Adipocyte (in vitro differentiated cells): ENCODE measurements at regions not wholly inside any gene's neighbourhood (a gene's known extent, or its start where the extent isn't known, plus 50 kb on each side); places are given as distances from the start of the nearest gene placed in this dataset.

Source experiments
- DNase-seq: peaks from one replicate; pipeline ENCODE4 v3.0.0-alpha.2; 2015; ENCODE audit warnings: low read depth
- H3K27me3 ChIP-seq: replicated peaks from 2 replicates; pipeline ENCODE4 v1.7.0; 2013; ENCODE audit warnings: mild to moderate bottlenecking, low read length, moderate library complexity; ENCODE audit not compliant: control insufficient read depth, insufficient read depth
- H3K36me3 ChIP-seq: 2 replicates; pipeline ENCODE4 v1.7.0; 2013; ENCODE audit warnings: low read length, mild to moderate bottlenecking, moderate library complexity; ENCODE audit not compliant: control insufficient read depth, insufficient read depth, severe bottlenecking
- H3K4me1 ChIP-seq: 2 replicates; pipeline ENCODE4 v1.7.0; 2013; ENCODE audit warnings: mild to moderate bottlenecking, low read length, moderate library complexity; ENCODE audit not compliant: control insufficient read depth, insufficient read depth
- H3K4me3 ChIP-seq: 2 replicates; pipeline ENCODE4 v1.7.0; 2013; ENCODE audit warnings: mild to moderate bottlenecking, low read length, moderate library complexity
- H3K9ac ChIP-seq: 2 replicates; pipeline ENCODE4 v1.7.0; 2013; ENCODE audit warnings: mild to moderate bottlenecking, low read length, moderate library complexity
- H3K9me3 ChIP-seq: 2 replicates; pipeline ENCODE4 v1.7.0; 2013; ENCODE audit warnings: mild to moderate bottlenecking, low read length, moderate library complexity; ENCODE audit not compliant: control insufficient read depth

- DNase-seq, result no peak
- Histone ChIP-seq H3K4me3 (no peak overlapping the region), H3K36me3 (no peaks in the 10 kb centered on the region), H3K27me3 (peaks cover 8% of the 10 kb centered on the region), H3K4me1 (no peaks in the 10 kb centered on the region), H3K9ac (no peak overlapping the region), H3K9me3 (no peaks in the 10 kb centered on the region)
These were observed 152.7 kb upstream of the TBCA start for GRCh38 chr5:77928776-77929300.

DNA sequence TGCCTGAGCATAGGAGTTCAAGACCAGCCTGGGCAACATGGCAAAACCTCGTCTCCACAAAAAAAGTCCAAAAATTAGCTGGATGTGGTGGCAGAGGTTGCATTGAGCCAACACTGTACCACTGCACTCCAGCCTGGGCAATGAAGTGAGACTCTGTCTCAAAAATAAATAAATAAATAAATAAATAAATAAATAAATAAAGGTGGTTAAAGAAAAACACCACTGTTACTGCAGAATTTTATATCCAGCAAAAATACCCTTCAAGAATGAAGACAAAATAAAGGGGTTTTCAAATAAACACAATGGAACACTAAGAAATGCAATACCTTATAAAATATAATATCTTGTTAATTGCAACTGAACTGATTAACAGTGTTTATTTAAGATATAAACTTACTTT, 150.2 kb upstream of the TBCA start:
- Histone ChIP-seq H3K9me3 (no peaks in the 10 kb centered on the region), H3K9ac (no peak overlapping the region), H3K27me3 (peaks cover 12% of the 10 kb centered on the region), H3K36me3 (no peaks in the 10 kb centered on the region), H3K4me3 (no peak overlapping the region), H3K4me1 (no peaks in the 10 kb centered on the region)
- no peak for DNase-seq

GRCh38 chr5:77925503-77925902, 149.4 kb upstream of the TBCA start:
- peaks cover 10% of the 10 kb centered on the region for H3K27me3 ChIP-seq
- no peaks in the 10 kb centered on the region for H3K36me3 ChIP-seq
- no peak for DNase-seq
- H3K9me3 ChIP-seq, result no peaks in the 10 kb centered on the region
- no peak overlapping the region for H3K4me3 ChIP-seq
- no peaks in the 10 kb centered on the region for H3K4me1 ChIP-seq
- no peak overlapping the region for H3K9ac ChIP-seq

GRCh38 chr5:77924081-77924480, 147.9 kb upstream of the TBCA start:
- no peak overlapping the region for H3K4me3 ChIP-seq
- peaks cover 10% of the 10 kb centered on the region for H3K27me3 ChIP-seq
- H3K9me3 ChIP-seq, result no peaks in the 10 kb centered on the region
- H3K36me3 ChIP-seq, result no peaks in the 10 kb centered on the region
- no peak for DNase-seq
- H3K4me1 ChIP-seq, result no peaks in the 10 kb centered on the region
- no peak overlapping the region for H3K9ac ChIP-seq

DNA sequence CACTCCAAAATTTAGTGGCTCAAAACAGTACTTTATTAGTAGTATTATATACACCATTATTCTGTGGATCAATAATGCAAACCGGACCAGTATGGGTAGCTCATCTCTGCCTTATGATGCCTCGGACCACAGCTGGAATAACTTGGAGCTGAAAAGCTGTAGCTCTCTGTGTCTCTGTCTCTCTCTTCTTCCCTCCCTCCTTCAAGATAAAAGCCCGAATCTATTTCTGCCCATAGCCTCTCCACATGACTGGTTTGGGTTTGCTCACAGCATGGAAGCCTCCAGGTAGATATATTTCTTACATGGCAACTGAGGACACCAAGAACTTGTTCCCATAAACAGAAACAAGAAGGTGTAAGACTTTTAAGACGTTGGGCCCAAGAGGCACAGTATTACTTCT, 147.5 kb upstream of the TBCA start:
- no peaks in the 10 kb centered on the region for H3K36me3 ChIP-seq
- peaks cover 10% of the 10 kb centered on the region for H3K27me3 ChIP-seq
- no peak for DNase-seq
- no peak overlapping the region for H3K4me3 ChIP-seq
- H3K9me3 ChIP-seq, result no peaks in the 10 kb centered on the region
- H3K4me1 ChIP-seq, result no peaks in the 10 kb centered on the region
- no peak overlapping the region for H3K9ac ChIP-seq

DNA sequence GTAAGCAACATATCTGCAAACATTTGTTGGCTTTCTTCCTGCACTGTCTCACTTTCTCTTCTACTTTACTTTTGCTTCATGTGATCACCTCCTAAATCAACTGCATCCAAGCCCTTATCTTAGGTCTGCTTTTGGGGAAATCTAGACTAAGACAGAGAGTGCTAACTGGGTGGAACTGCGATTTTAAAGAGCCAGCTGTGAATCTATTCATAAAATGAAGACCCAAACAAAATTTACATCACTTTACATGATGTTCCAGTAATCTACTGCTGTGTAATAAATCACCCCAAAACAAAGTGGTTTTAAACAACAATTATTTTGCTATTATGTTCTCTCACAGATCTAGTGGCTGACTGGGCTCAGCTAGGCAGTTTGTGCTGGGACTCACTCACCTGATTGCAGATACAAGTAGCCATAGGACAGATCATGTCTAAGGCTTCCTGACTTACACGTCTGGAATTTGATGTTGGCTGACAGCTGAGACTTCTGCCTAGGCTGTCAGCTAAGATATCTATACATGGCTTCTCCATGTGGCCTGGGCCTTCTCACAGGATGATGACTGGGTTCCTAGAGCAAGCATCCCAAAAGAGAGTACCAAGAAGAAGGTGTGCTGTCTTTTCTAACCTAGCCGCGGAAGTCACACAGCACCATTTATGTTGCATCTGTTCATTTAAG, 145.1 kb upstream of the TBCA start:
- H3K36me3 ChIP-seq, result no peaks in the 10 kb centered on the region
- no peak for DNase-seq
- H3K9me3 ChIP-seq, result no peaks in the 10 kb centered on the region
- no peak overlapping the region for H3K4me3 ChIP-seq
- no peak overlapping the region for H3K9ac ChIP-seq
- H3K27me3 ChIP-seq, result peaks cover 10% of the 10 kb centered on the region
- H3K4me1 ChIP-seq, result no peaks in the 10 kb centered on the region

- Histone ChIP-seq H3K4me3 (no peak overlapping the region), H3K36me3 (no peaks in the 10 kb centered on the region), H3K4me1 (no peaks in the 10 kb centered on the region), H3K9ac (no peak overlapping the region), H3K9me3 (no peaks in the 10 kb centered on the region), H3K27me3 (peaks cover 10% of the 10 kb centered on the region)
- DNase-seq, result no peak
These were observed 144.4 kb upstream of the TBCA start for GRCh38 chr5:77920359-77921058.

- H3K27me3 ChIP-seq, result peaks cover 11% of the 10 kb centered on the region
These were observed 139.2 kb upstream of the TBCA start for GRCh38 chr5:77915346-77915745.

GRCh38 chr5:77912721-77913120, 136.6 kb upstream of the TBCA start:
- no peak for DNase-seq
- Histone ChIP-seq H3K4me1 (no peaks in the 10 kb centered on the region), H3K4me3 (no peak overlapping the region), H3K9ac (no peak overlapping the region), H3K27me3 (peaks cover 6% of the 10 kb centered on the region), H3K9me3 (peaks cover 6% of the 10 kb centered on the region), H3K36me3 (no peaks in the 10 kb centered on the region)

More at GRCh38 chr5:77915346-77915745, 139.2 kb upstream of the TBCA start:
- H3K4me3 ChIP-seq, result no peak overlapping the region
- H3K4me1 ChIP-seq, result no peaks in the 10 kb centered on the region
- no peak overlapping the region for H3K9ac ChIP-seq
- no peaks in the 10 kb centered on the region for H3K36me3 ChIP-seq
- DNase-seq, result no peak
- H3K9me3 ChIP-seq, result peaks cover 6% of the 10 kb centered on the region

GRCh38 chr5:77910602-77911188, 134.6 kb upstream of the TBCA start:
- Histone ChIP-seq H3K4me1 (no peaks in the 10 kb centered on the region), H3K27me3 (peaks cover 6% of the 10 kb centered on the region), H3K9ac (no peak overlapping the region), H3K4me3 (no peak overlapping the region), H3K36me3 (no peaks in the 10 kb centered on the region), H3K9me3 (peaks cover 6% of the 10 kb centered on the region)
- DNase-seq, result no peak

GRCh38 chr5:77909237-77909636, 133.1 kb upstream of the TBCA start:
- Histone ChIP-seq H3K4me1 (no peaks in the 10 kb centered on the region), H3K9me3 (peaks cover 2% of the 10 kb centered on the region), H3K27me3 (peaks cover 6% of the 10 kb centered on the region), H3K36me3 (no peaks in the 10 kb centered on the region), H3K9ac (no peak overlapping the region), H3K4me3 (no peak overlapping the region)
- no peak for DNase-seq
